PC-3 (cell line): ENCODE measurements at regions not wholly inside any gene's neighbourhood (a gene's known extent, or its start where the extent isn't known, plus 50 kb on each side); places are given as distances from the start of the nearest gene placed in this dataset.

Source experiments
- EZH2 ChIP-seq: fragments of 300-600 bp; sonication (generic); IDR thresholded peaks from one replicate; pipeline ENCODE4 v1.6.1; 2017; ENCODE audit warnings: antibody characterized with exemption, mild to moderate bottlenecking, low read length; ENCODE audit not compliant: unreplicated experiment
- EZH2phosphoT487 ChIP-seq: fragments of 300-600 bp; sonication (generic); IDR thresholded peaks from 2 replicates; pipeline ENCODE4 v1.6.1; 2018; ENCODE audit warnings: mild to moderate bottlenecking, antibody characterized with exemption, low read length, borderline replicate concordance
- TF ChIP-seq, protein P1 (sequence below): fragments of 300-600 bp; sonication (generic); conservative IDR thresholded peaks from 2 replicates; pipeline ENCODE4 v1.5.1; 2017; ENCODE audit warnings: antibody characterized with exemption, low read depth, mild to moderate bottlenecking, low read length

GRCh38 chr4:122252584-122252983 lies 100.5 kb downstream of the BLTP1 start:
- TF ChIP-seq, protein P1, sequence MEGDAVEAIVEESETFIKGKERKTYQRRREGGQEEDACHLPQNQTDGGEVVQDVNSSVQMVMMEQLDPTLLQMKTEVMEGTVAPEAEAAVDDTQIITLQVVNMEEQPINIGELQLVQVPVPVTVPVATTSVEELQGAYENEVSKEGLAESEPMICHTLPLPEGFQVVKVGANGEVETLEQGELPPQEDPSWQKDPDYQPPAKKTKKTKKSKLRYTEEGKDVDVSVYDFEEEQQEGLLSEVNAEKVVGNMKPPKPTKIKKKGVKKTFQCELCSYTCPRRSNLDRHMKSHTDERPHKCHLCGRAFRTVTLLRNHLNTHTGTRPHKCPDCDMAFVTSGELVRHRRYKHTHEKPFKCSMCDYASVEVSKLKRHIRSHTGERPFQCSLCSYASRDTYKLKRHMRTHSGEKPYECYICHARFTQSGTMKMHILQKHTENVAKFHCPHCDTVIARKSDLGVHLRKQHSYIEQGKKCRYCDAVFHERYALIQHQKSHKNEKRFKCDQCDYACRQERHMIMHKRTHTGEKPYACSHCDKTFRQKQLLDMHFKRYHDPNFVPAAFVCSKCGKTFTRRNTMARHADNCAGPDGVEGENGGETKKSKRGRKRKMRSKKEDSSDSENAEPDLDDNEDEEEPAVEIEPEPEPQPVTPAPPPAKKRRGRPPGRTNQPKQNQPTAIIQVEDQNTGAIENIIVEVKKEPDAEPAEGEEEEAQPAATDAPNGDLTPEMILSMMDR = no peak
- TF ChIP-seq EZH2 (no peak), EZH2phosphoT487 (no peak)
